Kidney epithelial cell (primary cell): ENCODE measurements at regions not wholly inside any gene's neighbourhood (a gene's known extent, or its start where the extent isn't known, plus 50 kb on each side); places are given as distances from the start of the nearest gene placed in this dataset.

ENCODE experiments used
- DNase-seq: peaks from one replicate; pipeline ENCODE4 v3.0.0-alpha.2; 2010; ENCODE audit warnings: low read depth
- H3K27me3 ChIP-seq: 2 replicates; pipeline ENCODE4 v1.6.0; 2011; ENCODE audit warnings: low read length; ENCODE audit not compliant: control insufficient read depth, insufficient read depth
- H3K36me3 ChIP-seq: 2 replicates; pipeline ENCODE4 v1.5.1; 2011; ENCODE audit warnings: low read length; ENCODE audit not compliant: control insufficient read depth, insufficient read depth
- H3K4me3 ChIP-seq: 2 replicates; pipeline ENCODE4 v1.5.1; 2011; ENCODE audit warnings: low read depth, mild to moderate bottlenecking, control low read depth, low read length
- CTCF ChIP-seq: IDR thresholded peaks from 2 replicates; pipeline ENCODE4 v1.5.1; 2011; ENCODE audit warnings: mild to moderate bottlenecking, moderate library complexity, low read length, control low read depth, inconsistent platforms; ENCODE audit not compliant: insufficient read depth, poor library complexity, severe bottlenecking

- H3K36me3 ChIP-seq = no peaks in the 10 kb centered on the region
- no peaks in the 10 kb centered on the region for H3K27me3 ChIP-seq
- no peak overlapping the region for H3K4me3 ChIP-seq
- TF ChIP-seq CTCF = no peak
- DNase-seq = peak; percentile 70
Observed at GRCh38 chr3:151580591-151580990, 119.7 kb upstream of the IGSF10 start.

- DNase-seq = no peak
- Histone ChIP-seq H3K4me3 (no peak overlapping the region), H3K27me3 (no peaks in the 10 kb centered on the region), H3K36me3 (no peaks in the 10 kb centered on the region)
- no peak for TF ChIP-seq CTCF
Observed at GRCh38 chr3:151579571-151580270, 118.9 kb upstream of the IGSF10 start.

- no peak for DNase-seq
- no peak for TF ChIP-seq CTCF
- Histone ChIP-seq H3K4me3 (no peak overlapping the region), H3K36me3 (no peaks in the 10 kb centered on the region), H3K27me3 (no peaks in the 10 kb centered on the region)
Observed at GRCh38 chr3:151578495-151578894, 117.6 kb upstream of the IGSF10 start.

- H3K36me3 ChIP-seq = no peaks in the 10 kb centered on the region
- TF ChIP-seq CTCF = no peak
- H3K4me3 ChIP-seq = no peak overlapping the region
- no peaks in the 10 kb centered on the region for H3K27me3 ChIP-seq
- no peak for DNase-seq
Observed at GRCh38 chr3:151576511-151577137, 115.8 kb upstream of the IGSF10 start.

GRCh38 chr3:151568184-151568583, 107.3 kb upstream of the IGSF10 start:
- DNase-seq = no peak
- no peaks in the 10 kb centered on the region for H3K27me3 ChIP-seq
- TF ChIP-seq CTCF = no peak
- no peaks in the 10 kb centered on the region for H3K36me3 ChIP-seq
- H3K4me3 ChIP-seq = no peak overlapping the region

- TF ChIP-seq CTCF = no peak
- no peak for DNase-seq
- Histone ChIP-seq H3K27me3 (no peaks in the 10 kb centered on the region), H3K4me3 (no peak overlapping the region), H3K36me3 (no peaks in the 10 kb centered on the region)
Observed at GRCh38 chr3:151567477-151567876, 106.6 kb upstream of the IGSF10 start.
